ENCODE measurements at regions not wholly inside any gene's neighbourhood (a gene's known extent, or its start where the extent isn't known, plus 50 kb on each side); places are given as distances from the start of the nearest gene placed in this dataset.

- H3K27ac ChIP-seq: no peak overlapping the region
- TF ChIP-seq CTCF (conservative IDR thresholded peaks at IDR 0.05; ENCODE audit: low read depth): no peak
- POLR2A ChIA-PET (ENCODE audit: low non-redundant PET): no interaction called here
- CTCF ChIA-PET: interaction anchor here (1.0 kb wide), 1 partner anchor 12 kb away, joined by 3 read pairs; no protein-coding TSS in a partner anchor
- DNase-seq (ENCODE audit: low spot score): no peak
Measured at GRCh38 chr16:49926941-49927340, 71.0 kb upstream of the ZNF423 start.

- no peak for DNase-seq (ENCODE audit: low spot score)
- POLR2A ChIA-PET (ENCODE audit: low non-redundant PET): no interaction called here
- CTCF ChIA-PET: interaction anchor here (1.0 kb wide), 1 partner anchor 13 kb away, joined by 3 read pairs; no protein-coding TSS in a partner anchor
- H3K27ac ChIP-seq: no peak overlapping the region
- TF ChIP-seq CTCF (conservative IDR thresholded peaks at IDR 0.05; ENCODE audit: low read depth): no peak
Measured at GRCh38 chr16:49928176-49929041, 72.5 kb upstream of the ZNF423 start.

- ChIA-PET CTCF (no interaction called here), POLR2A (ENCODE audit: low non-redundant PET) (no interaction called here)
- TF ChIP-seq CTCF (conservative IDR thresholded peaks at IDR 0.05; ENCODE audit: low read depth): no peak
- no peak overlapping the region for H3K27ac ChIP-seq
- no peak for DNase-seq (ENCODE audit: low spot score)
Measured at GRCh38 chr16:49929626-49930025, 73.7 kb upstream of the ZNF423 start.

- H3K27ac ChIP-seq: no peak overlapping the region
- DNase-seq (ENCODE audit: low spot score): no peak
- no peak for TF ChIP-seq CTCF (conservative IDR thresholded peaks at IDR 0.05; ENCODE audit: low read depth)
- CTCF ChIA-PET: interaction anchor here (0.8 to 1.8 kb wide), 2 partner anchors 73 to 89 kb away, joined by 3 to 9 read pairs; no protein-coding TSS in a partner anchor
- POLR2A ChIA-PET (ENCODE audit: low non-redundant PET): no interaction called here
Measured at GRCh38 chr16:49930841-49931240, 74.9 kb upstream of the ZNF423 start.

- CTCF ChIA-PET: interaction anchor here (1.8 kb wide), 1 partner anchor 74 kb away, joined by 9 read pairs; no protein-coding TSS in a partner anchor
Measured at GRCh38 chr16:49931266-49931665, 75.4 kb upstream of the ZNF423 start.

GRCh38 chr16:49931916-49932315 lies 76.0 kb upstream of the ZNF423 start:
- ChIA-PET POLR2A (ENCODE audit: low non-redundant PET) (no interaction called here), CTCF (interaction anchor here (0.8 to 1.8 kb wide), 2 partner anchors 74 to 1289 kb away, joined by 5 to 9 read pairs; no protein-coding TSS in a partner anchor)

More at GRCh38 chr16:49931266-49931665, 75.4 kb upstream of the ZNF423 start:
- no peak for DNase-seq (ENCODE audit: low spot score)
- POLR2A ChIA-PET (ENCODE audit: low non-redundant PET): no interaction called here
- TF ChIP-seq CTCF (conservative IDR thresholded peaks at IDR 0.05; ENCODE audit: low read depth): no peak
- no peak overlapping the region for H3K27ac ChIP-seq

More at GRCh38 chr16:49931916-49932315, 76.0 kb upstream of the ZNF423 start:
- no peak for TF ChIP-seq CTCF (conservative IDR thresholded peaks at IDR 0.05; ENCODE audit: low read depth)
- DNase-seq (ENCODE audit: low spot score): no peak
- no peak overlapping the region for H3K27ac ChIP-seq
